GM18867 (cell line): ENCODE measurements at regions not wholly inside any gene's neighbourhood (a gene's known extent, or its start where the extent isn't known, plus 50 kb on each side); places are given as distances from the start of the nearest gene placed in this dataset.
"Not testable (repeated sequence)": the region's sequence is repeated elsewhere in the genome, so short reads cannot be mapped to it uniquely, and the experiment has no call there.

Experiments
- ATAC-seq: cut with Tn5 transposase; IDR thresholded peaks from one replicate; pipeline ENCODE4 v1.9.1; 2021; ENCODE audit warnings: mild to moderate bottlenecking, moderate library complexity; ENCODE audit not compliant: unreplicated experiment

DNA sequence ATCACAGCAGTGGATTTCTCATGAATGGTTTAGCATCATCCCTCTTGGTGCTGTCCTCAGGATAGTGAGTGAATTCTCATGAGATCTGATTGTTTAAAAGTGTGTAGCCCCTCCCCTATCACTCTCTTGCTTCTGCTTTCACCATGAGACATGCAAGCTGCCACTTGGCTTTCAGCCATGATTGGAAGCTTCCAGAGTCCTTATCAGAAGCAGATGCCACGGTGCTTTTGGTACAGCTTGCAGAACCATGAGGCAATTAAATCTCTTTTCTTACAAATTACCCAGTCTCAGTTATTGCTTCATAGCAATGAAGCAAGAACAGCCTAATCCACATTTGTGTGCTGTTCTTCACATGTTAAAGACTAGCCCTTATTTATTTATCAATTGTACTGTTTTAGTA, 495.2 kb upstream of the EPHA6 start:
- no peak for ATAC-seq

- no peak for ATAC-seq
Measured at GRCh38 chr3:96324087-96324486, 490.3 kb upstream of the EPHA6 start.

DNA sequence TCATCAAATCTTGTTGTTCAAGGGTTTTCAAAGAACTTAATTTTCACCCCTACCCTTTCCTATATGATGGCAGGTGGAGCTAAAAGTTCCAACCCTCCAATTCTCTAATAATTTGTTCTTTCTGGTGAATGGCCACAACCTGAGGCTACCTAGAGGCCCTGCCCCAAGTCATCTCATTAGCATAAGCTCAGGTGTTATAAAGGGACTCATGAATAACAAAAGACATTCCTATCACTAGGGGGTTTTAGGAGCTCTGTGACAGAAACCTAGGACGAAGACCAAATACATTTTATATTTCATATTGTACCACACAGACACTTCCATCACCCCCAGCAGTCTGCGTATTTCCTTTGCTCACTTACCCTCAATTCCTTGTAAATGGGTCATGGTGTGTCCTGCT, 483.6 kb upstream of the EPHA6 start:
- ATAC-seq = no peak

DNA sequence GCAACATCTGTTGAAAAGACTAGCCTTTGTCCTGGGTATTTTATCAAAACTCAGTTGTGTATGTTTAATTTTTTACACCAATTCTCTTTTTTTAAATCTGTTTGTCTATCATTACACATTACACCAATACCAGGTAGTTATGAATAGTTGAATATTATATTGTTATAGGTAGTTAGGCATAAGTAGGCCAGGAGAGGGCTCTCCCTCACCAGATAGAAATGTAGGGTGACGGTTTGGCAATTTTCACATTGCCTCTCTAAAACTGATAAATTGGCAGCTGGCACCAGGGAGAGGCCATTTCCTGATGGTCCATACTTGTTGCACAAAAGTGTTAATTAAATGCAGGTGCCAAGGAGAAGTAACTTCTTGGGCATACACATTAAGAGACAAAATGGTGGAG, 483.1 kb upstream of the EPHA6 start:
- peak; percentile 62 for ATAC-seq

DNA sequence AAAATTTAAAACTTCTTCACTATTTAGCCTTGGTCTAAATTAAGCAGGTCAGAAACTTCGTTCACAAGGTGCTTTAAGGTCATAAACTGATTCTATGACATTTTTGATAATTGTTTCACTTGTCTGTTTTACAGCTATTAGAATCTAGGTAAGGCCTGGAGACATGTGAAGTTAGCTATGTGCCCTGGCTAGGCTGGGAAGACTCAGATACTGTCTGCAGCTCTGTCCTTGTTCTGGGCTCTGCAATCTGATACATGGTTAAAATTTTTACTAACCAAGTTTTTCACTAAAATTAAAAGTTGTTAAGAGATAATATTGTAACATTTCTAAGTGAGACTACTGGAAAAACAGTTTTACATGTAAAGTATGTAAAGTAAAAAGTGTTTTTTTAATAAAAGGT, 479.6 kb upstream of the EPHA6 start:
- ATAC-seq = no peak

- ATAC-seq = no peak
Measured at GRCh38 chr3:96347289-96347688, 467.1 kb upstream of the EPHA6 start.

DNA sequence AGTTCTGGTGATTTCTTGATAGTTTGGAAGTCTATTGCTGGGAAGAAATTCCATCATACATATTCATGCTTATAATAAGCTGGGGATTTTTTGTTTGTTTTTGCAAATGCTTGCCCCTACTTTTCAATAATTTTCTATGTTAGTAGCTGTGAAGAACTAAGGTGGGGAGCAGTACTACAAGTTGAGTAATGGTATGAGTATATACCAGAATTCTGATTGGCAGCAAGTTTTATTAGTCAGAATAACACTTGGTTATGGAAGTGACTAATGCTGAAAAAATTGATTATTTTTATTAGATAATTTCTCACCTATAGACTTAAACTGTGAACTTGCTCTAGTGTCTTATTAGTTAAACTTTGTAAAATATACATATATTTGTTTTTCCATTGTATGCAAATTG, 462.8 kb upstream of the EPHA6 start:
- not testable (repeated sequence) for ATAC-seq

DNA sequence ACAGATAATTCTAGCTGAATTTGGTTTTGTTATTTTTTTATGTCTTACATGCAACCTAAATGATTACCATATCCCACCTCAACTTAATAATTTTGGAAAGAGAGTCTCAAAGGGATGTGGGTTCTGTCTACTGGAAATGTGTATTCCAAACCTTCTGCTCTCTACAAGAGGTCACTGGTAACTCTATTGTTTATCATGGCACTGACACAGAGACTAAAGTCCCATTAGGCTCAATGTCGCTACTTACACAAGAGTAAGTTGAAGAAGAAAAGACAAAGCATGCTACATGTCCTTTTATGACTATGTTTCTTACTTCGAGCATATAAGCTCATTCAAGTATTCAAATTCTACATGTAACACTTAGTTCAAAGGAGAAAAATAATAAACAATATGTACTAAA, 460.3 kb upstream of the EPHA6 start:
- no peak for ATAC-seq

DNA sequence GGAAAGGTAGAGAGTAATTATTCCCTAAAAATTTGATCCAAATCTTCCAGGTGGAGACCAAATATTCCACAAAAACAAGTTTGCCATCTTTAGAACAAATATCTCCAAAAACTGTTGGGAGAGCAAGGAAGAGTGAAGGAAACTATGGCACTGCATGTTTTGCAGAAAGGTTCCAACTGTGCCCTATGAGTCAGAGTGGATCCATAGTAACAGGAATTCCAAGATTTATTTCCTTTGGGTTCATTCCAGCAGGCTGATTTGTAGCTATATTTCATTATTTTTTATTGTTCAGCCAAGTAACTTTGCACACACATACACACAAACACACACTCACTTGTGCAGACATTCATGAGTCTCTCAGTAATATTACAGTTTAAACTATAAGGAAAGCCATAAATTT, 459.7 kb upstream of the EPHA6 start:
- no peak for ATAC-seq

GRCh38 chr3:96361241-96361640, 453.2 kb upstream of the EPHA6 start:
- ATAC-seq = no peak

DNA sequence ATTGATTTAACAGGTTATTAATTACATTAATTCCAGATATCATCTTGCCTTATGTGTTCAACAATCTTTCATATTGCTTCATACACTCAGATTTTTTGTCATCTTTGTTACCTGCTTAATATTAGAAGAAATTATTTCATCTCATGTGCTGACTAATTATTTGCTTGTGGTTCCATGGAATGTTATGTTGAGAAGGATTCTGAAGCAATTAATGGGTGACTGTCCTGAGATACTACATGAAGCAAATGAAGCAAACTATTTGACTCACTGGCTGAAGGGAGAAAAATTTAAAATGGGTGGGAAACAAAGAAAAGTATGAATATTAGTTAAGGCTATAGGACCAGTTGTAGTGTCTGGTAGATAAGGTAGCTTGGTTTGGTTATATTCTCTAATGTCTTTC, 443.8 kb upstream of the EPHA6 start:
- no peak for ATAC-seq

DNA sequence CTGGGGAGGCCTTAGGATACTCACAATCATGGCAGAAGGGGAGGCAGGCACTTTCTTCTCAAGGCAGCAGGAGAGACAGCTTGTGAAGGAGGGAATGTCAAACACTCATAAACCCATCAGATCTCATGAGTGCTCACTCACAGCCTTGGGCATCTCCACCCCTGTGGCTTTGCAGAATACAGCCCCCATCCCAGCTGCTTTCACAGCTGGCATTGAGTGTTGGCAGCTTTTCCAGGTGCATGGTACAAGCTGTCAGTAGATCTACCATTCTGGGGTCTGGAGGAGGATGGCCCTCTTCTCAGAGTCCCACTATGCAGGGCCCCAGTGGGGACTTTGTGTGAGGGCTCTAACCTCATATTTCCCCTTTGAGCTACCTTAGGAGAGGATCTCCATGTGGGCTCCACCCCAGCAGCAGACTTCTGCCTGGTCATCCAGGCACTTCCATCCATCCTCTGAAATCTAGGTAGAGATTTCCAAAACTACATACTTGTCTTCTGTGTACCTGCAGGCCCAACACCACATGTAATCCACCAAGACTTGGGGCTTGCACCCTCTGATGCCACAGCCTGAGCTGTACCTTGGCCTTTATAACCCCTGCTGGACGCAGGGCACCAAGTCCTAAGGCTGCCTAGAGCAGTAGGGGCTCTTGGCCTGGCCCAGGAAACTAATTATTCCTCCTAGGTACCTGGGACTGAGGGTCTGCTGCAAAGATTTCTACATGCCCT, 404.2 kb upstream of the EPHA6 start:
- ATAC-seq = no peak

DNA sequence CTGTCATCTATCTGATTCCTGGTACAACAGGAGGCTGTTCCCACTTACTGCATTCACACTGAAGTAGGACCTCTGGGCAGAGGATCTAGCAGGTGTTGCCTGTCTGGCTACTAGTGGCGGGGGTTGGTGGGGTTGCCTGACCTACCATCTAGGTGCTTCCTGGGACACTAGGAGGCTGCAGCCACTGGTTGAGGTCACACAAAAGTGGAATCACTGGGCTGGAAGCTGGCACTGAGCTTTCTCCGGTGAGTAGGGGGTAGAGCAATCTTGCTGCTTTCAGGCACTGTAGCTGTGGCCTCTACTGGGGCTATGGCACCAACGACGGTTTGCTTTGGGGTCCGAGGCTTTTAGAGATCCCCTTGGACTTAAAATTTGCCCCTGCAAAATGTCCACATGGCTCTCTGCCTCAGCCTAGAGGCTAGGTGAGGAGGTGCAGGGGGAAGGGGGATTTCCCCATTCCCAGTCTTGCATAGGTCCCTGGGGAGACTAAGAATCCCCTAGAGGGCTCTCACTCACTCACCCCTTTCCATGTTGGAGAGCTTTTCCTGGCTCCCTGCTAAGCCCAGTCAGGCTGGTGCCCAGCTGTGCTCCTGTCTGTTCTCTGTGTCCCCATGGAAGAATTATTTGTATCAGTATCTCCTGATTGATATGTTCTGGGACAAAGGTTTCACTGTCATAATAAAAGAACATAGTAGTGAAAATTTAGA, 397.7 kb upstream of the EPHA6 start:
- no peak for ATAC-seq

- no peak for ATAC-seq
Measured at GRCh38 chr3:96428097-96428496, 386.3 kb upstream of the EPHA6 start.

GRCh38 chr3:96430079-96430478, 384.3 kb upstream of the EPHA6 start:
- ATAC-seq = no peak

GRCh38 chr3:96434651-96435050, 379.7 kb upstream of the EPHA6 start:
- ATAC-seq = no peak

DNA sequence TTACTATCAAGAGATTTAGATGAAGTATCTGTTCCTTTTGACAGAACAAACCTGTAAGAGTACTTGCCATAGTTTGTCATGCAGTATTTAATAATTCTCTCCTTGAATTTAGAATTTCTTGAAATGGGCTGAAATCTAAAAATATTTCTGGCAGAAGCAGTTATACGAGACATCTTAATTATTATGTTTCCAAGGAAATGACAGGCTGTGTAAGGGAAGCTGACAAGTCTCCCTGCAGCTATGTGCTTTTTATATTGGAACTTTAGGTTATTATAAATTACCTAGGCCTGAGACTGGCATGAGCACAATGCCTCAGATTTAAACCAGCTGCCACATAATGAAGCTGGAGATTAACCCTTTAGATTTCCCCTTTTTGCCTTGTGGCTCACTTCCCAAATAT, 365.0 kb upstream of the EPHA6 start:
- no peak for ATAC-seq

DNA sequence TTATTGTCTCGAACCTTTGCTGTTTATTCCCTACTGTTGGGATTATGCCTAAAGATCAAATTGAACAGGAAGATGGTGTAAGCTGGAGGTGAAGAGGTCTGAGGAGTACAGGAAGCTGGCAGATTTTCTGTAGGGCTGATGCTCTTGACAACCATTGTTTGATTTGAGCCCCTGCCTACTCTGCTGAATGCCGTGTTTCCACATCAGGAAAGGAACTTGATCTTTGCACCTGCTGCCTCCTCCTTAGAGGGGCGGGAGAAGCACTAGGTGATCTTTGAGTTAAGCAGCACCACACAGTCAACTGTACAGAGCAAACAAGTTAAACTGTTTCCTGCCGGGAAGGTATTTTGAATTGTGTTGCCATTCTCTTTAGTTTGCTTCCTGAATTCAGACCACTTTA, 364.6 kb upstream of the EPHA6 start:
- ATAC-seq = no peak

- no peak for ATAC-seq
Measured at GRCh38 chr3:96450699-96451098, 363.7 kb upstream of the EPHA6 start.

DNA sequence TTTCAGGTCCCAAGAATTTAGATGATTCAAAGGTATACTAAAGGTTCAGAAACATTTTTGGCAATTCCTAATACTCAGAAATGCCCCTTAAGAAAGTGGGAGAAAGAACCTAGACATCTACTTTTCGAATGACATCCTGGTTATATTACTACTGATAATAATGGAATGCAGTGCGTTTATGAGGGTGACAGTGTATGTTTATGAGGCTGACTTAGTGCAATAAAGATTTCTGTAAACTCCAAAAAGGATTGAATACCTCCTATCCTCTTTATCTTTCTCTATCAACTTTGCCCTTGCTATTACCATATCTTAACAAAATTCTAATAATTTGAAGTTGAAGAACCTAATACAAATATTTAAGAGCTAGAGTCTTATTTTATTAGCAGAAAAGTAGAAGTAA, 348.9 kb upstream of the EPHA6 start:
- no peak for ATAC-seq

GRCh38 chr3:96466441-96466840, 348.0 kb upstream of the EPHA6 start:
- no peak for ATAC-seq

DNA sequence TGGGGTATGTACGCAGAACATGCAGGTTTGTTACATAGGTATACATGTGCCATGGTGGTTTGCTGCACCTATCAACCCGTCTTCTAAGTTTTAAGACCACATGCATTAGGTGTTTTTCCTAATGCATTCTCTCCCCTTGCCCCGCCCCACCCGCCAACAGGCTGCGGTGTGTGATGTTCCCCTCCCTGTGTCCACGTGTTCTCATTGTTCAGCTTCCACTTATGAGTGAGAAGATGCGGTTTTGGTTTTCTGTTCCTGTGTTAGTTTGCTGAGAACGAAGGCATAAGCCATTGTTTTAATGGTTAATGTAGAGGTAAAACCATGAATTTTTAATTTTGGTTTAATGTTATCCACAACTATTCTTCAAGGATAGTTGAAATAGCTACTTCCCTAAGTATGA, 346.8 kb upstream of the EPHA6 start:
- no peak for ATAC-seq

DNA sequence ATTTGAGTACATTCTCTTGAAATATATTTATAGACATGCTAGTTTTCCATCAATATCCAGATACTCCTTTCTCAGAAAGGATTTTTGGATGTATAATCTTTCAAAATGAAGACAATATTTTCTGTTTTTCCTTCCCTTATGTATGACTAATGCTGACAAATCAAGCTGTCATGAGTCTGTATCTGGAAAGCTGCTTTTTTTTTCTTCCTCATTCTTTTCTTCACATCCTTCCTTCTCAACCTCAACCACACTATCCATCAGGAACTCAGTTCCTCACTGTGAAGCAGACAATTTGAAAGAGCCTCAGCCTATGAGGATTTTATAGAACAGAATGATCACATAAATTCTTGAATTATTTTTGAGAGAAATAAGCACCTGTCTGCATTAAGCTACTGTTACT, 335.9 kb upstream of the EPHA6 start:
- ATAC-seq = no peak
